ENCODE measurements at regions not wholly inside any gene's neighbourhood (a gene's known extent, or its start where the extent isn't known, plus 50 kb on each side); places are given as distances from the start of the nearest gene placed in this dataset.

DNA sequence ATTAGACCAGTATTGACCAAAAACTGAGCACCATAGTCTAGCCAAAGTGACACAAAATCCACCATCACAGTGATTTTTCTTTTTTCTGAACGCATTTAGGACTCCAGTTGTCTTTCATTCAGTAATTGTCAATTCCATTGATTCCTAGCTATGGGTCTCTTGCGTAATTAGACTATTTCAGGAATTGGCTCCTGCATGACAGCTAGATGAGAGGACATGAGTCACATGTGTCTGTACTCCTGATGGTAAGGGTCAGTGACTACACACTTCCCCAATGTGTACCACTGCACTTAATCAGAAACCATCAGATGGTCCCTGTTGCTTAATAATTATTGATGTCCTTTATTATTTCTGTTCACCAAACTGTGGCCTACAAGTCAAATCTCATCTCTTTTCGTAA is 469.5 kb downstream of the POM121L12 start:
- no peak for DNase-seq (ENCODE audit: low read depth, low spot score)

DNA sequence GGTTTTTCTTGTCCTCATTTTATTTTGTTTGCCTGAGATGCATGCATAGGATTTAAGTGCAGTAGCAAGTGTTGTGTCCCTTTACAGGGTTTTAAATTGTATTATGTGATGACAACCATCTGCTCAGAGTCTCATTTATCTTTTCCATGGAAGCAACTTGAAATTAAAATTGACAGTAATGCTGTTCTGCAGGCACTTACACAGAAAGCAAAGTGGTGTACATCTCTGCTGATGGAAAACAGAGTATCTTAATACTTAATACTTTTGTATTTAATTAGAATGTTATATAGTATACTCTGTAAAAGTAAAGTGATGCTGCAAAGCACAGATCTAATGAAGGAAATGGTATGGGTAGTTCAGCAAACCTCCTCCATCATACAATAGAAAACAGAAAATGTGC is 482.9 kb downstream of the POM121L12 start:
- no peak for DNase-seq (ENCODE audit: low read depth, low spot score)

DNA sequence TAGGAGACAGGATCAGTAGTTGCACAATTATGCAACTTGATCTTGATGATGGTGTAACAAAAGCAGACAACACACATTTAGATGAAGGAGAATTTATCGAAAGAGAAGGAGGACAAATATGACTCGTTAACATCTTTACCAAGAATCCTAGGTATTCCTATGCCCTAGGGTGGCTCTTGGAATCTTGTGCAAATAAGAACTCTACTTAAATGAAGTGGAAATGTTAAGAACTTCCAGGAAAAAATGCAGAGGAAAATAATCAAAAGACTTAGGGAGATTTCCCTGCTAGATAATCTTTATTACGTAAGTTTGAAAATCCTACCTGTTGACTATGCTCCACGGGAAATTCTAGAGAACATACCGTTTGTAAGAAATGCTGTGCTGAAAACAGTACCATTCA is 485.4 kb downstream of the POM121L12 start:
- DNase-seq (ENCODE audit: low read depth, low spot score), result no peak

DNA sequence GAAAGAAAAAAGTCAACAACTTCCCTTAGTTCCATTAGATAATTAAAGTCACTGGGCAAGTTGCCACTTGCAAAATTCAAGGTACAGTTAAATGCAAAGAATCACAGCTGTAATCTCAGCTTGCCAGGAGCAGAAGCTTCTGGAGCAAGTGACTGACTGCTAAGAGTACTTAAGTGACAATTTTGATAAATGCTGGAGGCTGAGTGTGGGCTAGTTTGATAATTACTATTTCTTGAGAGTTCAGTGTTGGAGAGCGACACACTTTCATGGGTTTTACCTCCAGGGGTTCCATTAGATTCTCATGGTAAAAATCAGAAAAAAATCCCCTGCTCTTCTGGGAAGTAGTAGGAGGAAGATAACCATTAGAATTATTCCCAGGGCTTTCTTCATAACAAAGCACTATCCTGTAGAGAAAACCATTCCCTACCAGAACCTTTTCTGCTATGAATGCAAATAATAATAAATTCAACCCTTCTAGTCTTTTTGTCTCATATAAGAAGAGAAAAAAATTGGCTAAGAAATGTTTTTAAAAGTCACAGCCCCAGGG is 486.3 kb downstream of the POM121L12 start:
- DNase-seq (ENCODE audit: low read depth, low spot score), result no peak

DNA sequence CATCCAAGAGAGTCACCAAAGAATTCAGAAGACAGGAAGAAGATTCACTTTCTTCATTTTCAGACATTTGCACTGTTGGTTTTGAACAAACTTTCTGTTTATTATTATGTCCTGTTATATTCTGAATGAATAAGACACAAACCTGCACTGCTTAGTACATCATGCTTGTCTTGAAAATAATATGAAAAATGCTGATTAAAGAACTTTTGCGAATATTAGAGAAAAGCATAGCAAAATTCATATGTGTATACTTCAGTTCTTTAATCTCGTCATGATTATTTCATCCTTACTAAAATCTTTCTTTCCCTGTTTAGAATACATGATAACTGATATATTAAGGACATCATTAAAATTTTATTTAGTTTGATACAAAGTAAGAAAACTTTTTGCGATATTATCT is 504.1 kb downstream of the POM121L12 start:
- DNase-seq (ENCODE audit: low read depth, low spot score), result no peak

DNA sequence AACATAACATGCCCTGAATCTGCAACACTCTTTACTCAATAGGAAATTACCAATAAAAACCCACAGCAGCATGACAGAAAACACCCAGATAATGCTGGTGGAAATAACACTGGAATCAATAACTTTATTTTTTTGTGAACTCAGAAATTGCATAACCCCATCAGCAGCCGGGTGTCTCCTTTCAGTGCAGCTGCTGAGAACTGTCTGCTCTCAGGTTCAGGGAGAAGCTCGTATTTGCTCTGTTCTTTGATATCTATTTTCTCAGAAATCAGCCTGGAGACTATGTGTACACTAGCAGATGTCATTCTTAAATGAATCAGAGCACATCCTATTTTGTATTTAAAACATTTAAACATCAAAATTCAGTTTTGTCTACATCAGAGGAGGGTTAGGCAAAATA is 506.0 kb downstream of the POM121L12 start:
- DNase-seq (ENCODE audit: low read depth, low spot score), result no peak

DNA sequence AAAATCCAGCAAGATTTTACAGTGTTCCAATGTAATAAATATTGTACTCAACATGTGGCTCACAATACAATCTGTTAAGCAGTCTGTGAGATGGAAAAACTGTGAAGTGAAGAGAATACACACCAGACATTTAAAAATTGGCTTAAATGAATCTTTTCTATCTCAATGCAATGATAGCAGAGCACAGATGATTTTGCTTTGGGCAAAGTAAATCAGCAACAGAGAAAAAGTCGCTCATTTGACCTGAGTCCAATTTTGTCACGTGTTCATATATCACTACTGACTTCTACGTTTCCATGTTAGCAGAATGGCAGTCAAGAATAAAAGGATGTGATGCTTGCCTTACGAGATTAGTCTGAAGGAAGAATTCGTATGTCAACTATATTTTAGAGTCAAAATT is 506.7 kb downstream of the POM121L12 start:
- DNase-seq (ENCODE audit: low read depth, low spot score), result no peak

Measured in pulmonary artery endothelial cell (primary cell).